Caco-2 (cell line): ENCODE measurements at regions not wholly inside any gene's neighbourhood (a gene's known extent, or its start where the extent isn't known, plus 50 kb on each side); places are given as distances from the start of the nearest gene placed in this dataset.

Experiments used
- BruUV-seq: library from RNA; stranded (reverse); fragments of 400-500 nt; replicated peaks from 2 replicates; lab custom pipeline; 2021; lab: Mats Ljungman, UMichigan
- CTCF ChIA-PET: fragments of 300-600 bp; sonication (Branson Sonifier 250); formaldehyde crosslinking; loops from one replicate; lab custom pipeline; 2022; ENCODE audit warnings: antibody characterized with exemption; lab: Charles Lee
- POLR2A ChIA-PET: fragments of 300-600 bp; sonication (Branson Sonifier 250); formaldehyde crosslinking; loops from one replicate; lab custom pipeline; 2022; ENCODE audit warnings: antibody characterized with exemption; lab: Charles Lee
- DNase-seq, 2 experiments: peaks; one replicate each; pipeline versions ENCODE4 v3.0.0 to v3.0.0-alpha.2; 2020 to 2022
- H3K27me3 ChIP-seq: replicated peaks from 2 replicates; pipeline ENCODE4 v1.6.0; 2011; ENCODE audit warnings: low read length; ENCODE audit not compliant: control insufficient read depth, insufficient read depth
- H3K36me3 ChIP-seq: 2 replicates; pipeline ENCODE4 v1.5.1; 2011; ENCODE audit warnings: low read length; ENCODE audit not compliant: control insufficient read depth, insufficient read depth
- H3K4me1 ChIP-seq: fragments of 250-450 bp; sonication (Bioruptor Pico); 2 replicates; pipeline ENCODE4 v1.5.1; 2020; ENCODE audit warnings: mild to moderate bottlenecking
- H3K4me3 ChIP-seq: 2 replicates; pipeline ENCODE4 v1.5.1; 2011; ENCODE audit warnings: low read depth, mild to moderate bottlenecking, control low read depth, low read length
- H3K9me3 ChIP-seq: fragments of 250-450 bp; sonication (Bioruptor Pico); 2 replicates; pipeline ENCODE4 v1.5.1; 2020; ENCODE audit warnings: mild to moderate bottlenecking, moderate library complexity
- H3K27ac Mint-ChIP-seq: one replicate; pipeline ENCODE4 v1.8.0; 2022; ENCODE audit warnings: mixed read lengths; ENCODE audit not compliant: unreplicated experiment
- H3K27me3 Mint-ChIP-seq: one replicate; pipeline ENCODE4 v1.8.0; 2022; ENCODE audit warnings: mixed read lengths; ENCODE audit not compliant: insufficient read depth, unreplicated experiment
- H3K36me3 Mint-ChIP-seq: one replicate; pipeline ENCODE4 v1.8.0; 2022; ENCODE audit warnings: mild to moderate bottlenecking, mixed read lengths; ENCODE audit not compliant: insufficient read depth, unreplicated experiment
- H3K4me1 Mint-ChIP-seq: one replicate; pipeline ENCODE4 v1.8.0; 2022; ENCODE audit warnings: low read depth, mixed read lengths; ENCODE audit not compliant: unreplicated experiment
- H3K4me3 Mint-ChIP-seq: one replicate; pipeline ENCODE4 v1.8.0; 2022; ENCODE audit warnings: mild to moderate bottlenecking, moderate library complexity, mixed read lengths; ENCODE audit not compliant: unreplicated experiment
- H3K9me3 Mint-ChIP-seq: one replicate; pipeline ENCODE4 v1.8.0; 2022; ENCODE audit warnings: mixed read lengths; ENCODE audit not compliant: unreplicated experiment
- CTCF ChIP-seq, 2 experiments: fragments of 200-600 bp in 1 of 2; IDR thresholded peaks; 1 replicate in 1 of 2; 2 replicates in 1 of 2; pipeline versions ENCODE4 v1.5.1 to v1.8.0; 2011 to 2022; ENCODE audit warnings: antibody characterized with exemption in 1 of 2, control low read depth in 1 of 2, inconsistent platforms in 1 of 2, low read depth in 1 of 2, low read length in 1 of 2, mild to moderate bottlenecking in 1 of 2, moderate library complexity in 1 of 2; ENCODE audit not compliant: insufficient read depth in 1 of 2, severe bottlenecking in 1 of 2, unreplicated experiment in 1 of 2
- intact Hi-C: fragments of 100-400 bp; cut with micrococcal nuclease; formaldehyde crosslinking; loops from one replicate; pipeline ENCODE4 v1.10.0; 2022; ENCODE audit not compliant: unreplicated experiment

- no peak for DNase-seq
- H3K36me3 Mint-ChIP-seq = no peaks in the 10 kb centered on the region
- H3K27me3 Mint-ChIP-seq = no peaks in the 10 kb centered on the region
- Histone ChIP-seq H3K4me3 (no peak overlapping the region), H3K27me3 (no peaks in the 10 kb centered on the region), H3K4me1 (no peaks in the 10 kb centered on the region), H3K9me3 (0 out of 2 replicates have a peak, but pooled peaks cover 5% of the 10 kb centered on the region), H3K36me3 (no peaks in the 10 kb centered on the region)
- ChIA-PET CTCF (no interaction called here), POLR2A (no interaction called here)
- BruUV-seq = no TSS peak
- no peaks in the 10 kb centered on the region for H3K4me1 Mint-ChIP-seq
- H3K27ac Mint-ChIP-seq = no peak overlapping the region
- H3K9me3 Mint-ChIP-seq = peaks cover 40% of the 10 kb centered on the region
- intact Hi-C loops = no loop called here
- TF ChIP-seq CTCF (IDR thresholded peaks at IDR 0.05; ENCODE audit: insufficient read depth in 1 of 2, low read depth in 1 of 2, low read length in 1 of 2, severe bottlenecking in 1 of 2, unreplicated experiment in 1 of 2) = no peak
- H3K4me3 Mint-ChIP-seq = no peak overlapping the region
These were observed 880.1 kb downstream of the UQCRFS1 start for GRCh38 chr19:28332886-28333285.

- H3K36me3 ChIP-seq = no peaks in the 10 kb centered on the region
- no TSS peak for BruUV-seq
- H3K4me1 ChIP-seq = no peaks in the 10 kb centered on the region
- Mint-ChIP-seq H3K9me3 (peaks cover 40% of the 10 kb centered on the region), H3K36me3 (no peaks in the 10 kb centered on the region), H3K4me3 (no peak overlapping the region), H3K27ac (no peak overlapping the region), H3K4me1 (no peaks in the 10 kb centered on the region), H3K27me3 (no peaks in the 10 kb centered on the region)
- POLR2A ChIA-PET = no interaction called here
- no peak for DNase-seq
- 0 out of 2 replicates have a peak, but pooled peaks cover 5% of the 10 kb centered on the region for H3K9me3 ChIP-seq
- CTCF ChIA-PET = no interaction called here
- intact Hi-C loops = no loop called here
- TF ChIP-seq CTCF (IDR thresholded peaks at IDR 0.05; ENCODE audit: insufficient read depth in 1 of 2, low read depth in 1 of 2, low read length in 1 of 2, severe bottlenecking in 1 of 2, unreplicated experiment in 1 of 2) = no peak
- no peaks in the 10 kb centered on the region for H3K27me3 ChIP-seq
- no peak overlapping the region for H3K4me3 ChIP-seq
These were observed 880.6 kb downstream of the UQCRFS1 start for GRCh38 chr19:28332351-28332750.

- Mint-ChIP-seq H3K4me3 (no peak overlapping the region), H3K27me3 (no peaks in the 10 kb centered on the region), H3K4me1 (no peaks in the 10 kb centered on the region), H3K9me3 (peaks cover 37% of the 10 kb centered on the region), H3K27ac (no peak overlapping the region), H3K36me3 (no peaks in the 10 kb centered on the region)
- H3K36me3 ChIP-seq = no peaks in the 10 kb centered on the region
- H3K9me3 ChIP-seq = 0 out of 2 replicates have a peak, but pooled peaks cover 5% of the 10 kb centered on the region
- no peak for TF ChIP-seq CTCF (IDR thresholded peaks at IDR 0.05; ENCODE audit: insufficient read depth in 1 of 2, low read depth in 1 of 2, low read length in 1 of 2, severe bottlenecking in 1 of 2, unreplicated experiment in 1 of 2)
- BruUV-seq = no TSS peak
- no peak overlapping the region for H3K4me3 ChIP-seq
- no peaks in the 10 kb centered on the region for H3K27me3 ChIP-seq
- POLR2A ChIA-PET = no interaction called here
- CTCF ChIA-PET = no interaction called here
- DNase-seq = no peak
- intact Hi-C loops = no loop called here
- H3K4me1 ChIP-seq = no peaks in the 10 kb centered on the region
These were observed 881.4 kb downstream of the UQCRFS1 start for GRCh38 chr19:28331596-28331995.
